Adrenal gland (tissue), 9 donors: ENCODE measurements at regions not wholly inside any gene's neighbourhood (a gene's known extent, or its start where the extent isn't known, plus 50 kb on each side); places are given as distances from the start of the nearest gene placed in this dataset.

ENCODE experiments used
- DNase-seq, 7 donors: peaks; one replicate each; pipeline ENCODE4 v3.0.0-alpha.2; 2019 to 2020
- H3K27ac ChIP-seq, 5 donors: fragments of 200-600 bp; sonication (generic) in 4 of 5; 1 replicate in 3 of 5; 2 replicates in 2 of 5; pipeline versions ENCODE4 v1.5.1 to v1.8.0; 2016 to 2020; ENCODE audit warnings: mild to moderate bottlenecking in 1 of 5
- H3K27me3 ChIP-seq: fragments of 200-600 bp; 2 replicates; pipeline ENCODE4 v1.8.0; 2021
- H3K36me3 ChIP-seq, 2 donors: fragments of 200-600 bp; replicated peaks in 1 of 2; 1 replicate in 1 of 2; 2 replicates in 1 of 2; pipeline versions ENCODE4 v1.5.1 to v1.8.0; 2018 to 2022
- H3K4me1 ChIP-seq, 2 donors: fragments of 200-600 bp; replicated peaks in 1 of 2; 1 replicate in 1 of 2; 2 replicates in 1 of 2; pipeline versions ENCODE4 v1.5.1 to v1.8.0; 2018 to 2021
- H3K4me3 ChIP-seq, 4 donors: fragments of 200-600 bp; sonication (generic) in 3 of 4; one replicate each; pipeline ENCODE4 v1.5.1; 2016 to 2018
- H3K9me3 ChIP-seq, 3 donors: fragments of 200-600 bp; sonication (generic) in 1 of 3; replicated peaks in 1 of 3; 1 replicate in 2 of 3; 2 replicates in 1 of 3; pipeline versions ENCODE4 v1.5.1 to v1.8.0; 2016 to 2021
- CTCF ChIP-seq, 6 experiments: fragments of 450-650 bp in 4 of 6; fragments of 200-600 bp in 2 of 6; sonication (generic) in 1 of 6; IDR thresholded peaks; 1 replicate in 5 of 6; 2 replicates in 1 of 6; pipeline versions ENCODE4 v1.5.1 to v1.8.0; 2016 to 2021; ENCODE audit warnings: antibody characterized with exemption in 6 of 6, mild to moderate bottlenecking in 2 of 6, moderate library complexity in 1 of 6
- POLR2A ChIP-seq, 2 donors: fragments of 450-650 bp; IDR thresholded peaks; one replicate each; pipeline ENCODE4 v1.6.1; 2017; ENCODE audit warnings: antibody characterized with exemption in 2 of 2, mild to moderate bottlenecking in 2 of 2, moderate library complexity in 1 of 2
- WGBS, 4 donors: extraction: QIAGEN DNeasy Blood & Tissue Kit in 2 of 4; methylation state at CpG; one replicate each; pipeline versions ENCODE4 v1.1.5 to v1.1.7; 2013 to 2017; 5-methylcytosine and 5-hydroxymethylcytosine counted together
- intact Hi-C, 2 donors: fragments of 100-400 bp; cut with DNase I; formaldehyde crosslinking; loops; one replicate each; pipeline versions ENCODE4 v1.14.1 to v1.15.0; 2022 to 2023
- donor health status: healthy with polysubstance abuse.
- donor health status: Bipolar disorder and iron deficiency.
- donor health status: DM: yes; HTN: yes; CAD: no.
- donor health status: DM: no; HTN: no; CAD: no.
- donor health status: DM: no; HTN: no; CAD: no.

DNA sequence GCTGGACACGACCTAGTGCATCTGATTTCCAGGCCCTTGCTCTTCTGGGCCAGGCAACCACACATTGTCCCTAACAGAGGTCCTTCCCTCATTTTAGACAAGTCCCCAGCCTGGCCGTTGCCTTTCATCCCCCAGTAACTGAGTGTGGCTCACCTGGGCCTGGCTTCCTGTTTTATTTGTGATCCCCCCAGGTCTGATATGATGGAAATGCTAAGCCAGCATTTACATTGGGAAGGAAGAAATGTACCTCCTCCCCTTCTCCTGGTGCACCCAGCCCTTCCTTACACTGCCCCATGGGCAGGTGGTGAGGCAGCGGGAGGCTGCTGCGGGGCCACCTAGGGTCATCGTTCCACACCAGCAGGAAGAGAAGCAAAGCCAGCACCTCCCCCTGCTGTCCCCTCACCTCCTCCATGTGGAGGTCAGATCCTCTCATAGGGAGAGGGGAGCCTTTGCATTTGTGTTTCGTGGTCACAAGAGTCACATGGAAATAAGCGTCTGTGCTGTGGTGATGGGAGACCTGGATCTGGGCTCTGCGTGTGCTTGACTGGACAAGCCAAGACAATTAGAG, 108.8 kb downstream of the GLRX3 start:
- intact Hi-C loops, result no loop called here
- Histone ChIP-seq H3K27me3 (no peaks in the 10 kb centered on the region), H3K4me1 (no peaks in the 10 kb centered on the region), H3K36me3 (no peaks in the 10 kb centered on the region), H3K9me3 (peaks cover 0 to under 1% (median 0%) of the 10 kb centered on the region in 3 donors), H3K27ac (no peak overlapping the region), H3K4me3 (no peak overlapping the region)
- peak in 1 of 7 donors; percentile 4 for DNase-seq
- 83 to 88% (median 86%) methylated on average over 8 of the region's 8 CpGs for WGBS, 4 donors
- TF ChIP-seq POLR2A (IDR thresholded peaks at IDR 0.05) (no peak), CTCF (IDR thresholded peaks at IDR 0.05) (no peak)

GRCh38 chr10:130246113-130246512, 109.9 kb downstream of the GLRX3 start:
- Histone ChIP-seq H3K27me3 (no peaks in the 10 kb centered on the region), H3K4me1 (no peaks in the 10 kb centered on the region), H3K4me3 (no peak overlapping the region), H3K36me3 (no peaks in the 10 kb centered on the region), H3K9me3 (no peaks in the 10 kb centered on the region), H3K27ac (no peak overlapping the region)
- TF ChIP-seq POLR2A (IDR thresholded peaks at IDR 0.05) (no peak), CTCF (IDR thresholded peaks at IDR 0.05) (no peak)
- DNase-seq, result peak in 1 of 7 donors; percentile 7
- 73 to 85% (median 80%) methylated on average over 4 of the region's 4 CpGs for WGBS, 4 donors
- intact Hi-C loops, result no loop called here

GRCh38 chr10:130250127-130250526, 113.9 kb downstream of the GLRX3 start:
- DNase-seq, result peak in 1 of 7 donors; percentile 10
- H3K4me1 ChIP-seq, result no peaks in the 10 kb centered on the region
- no peak overlapping the region for H3K27ac ChIP-seq
- TF ChIP-seq POLR2A (IDR thresholded peaks at IDR 0.05) (no peak), CTCF (IDR thresholded peaks at IDR 0.05) (no peak)
- no peak overlapping the region for H3K4me3 ChIP-seq
- no peaks in the 10 kb centered on the region for H3K27me3 ChIP-seq
- no peaks in the 10 kb centered on the region for H3K9me3 ChIP-seq
- H3K36me3 ChIP-seq, result no peaks in the 10 kb centered on the region
- intact Hi-C loops, result no loop called here
- WGBS, 4 donors, result 45 to 75% (median 68%) methylated on average over 3 of the region's 3 CpGs

- peak in 1 of 7 donors; percentile 25 for DNase-seq
- Histone ChIP-seq H3K27ac (no peak overlapping the region), H3K4me3 (no peak overlapping the region), H3K36me3 (no peaks in the 10 kb centered on the region), H3K9me3 (no peaks in the 10 kb centered on the region), H3K4me1 (no peaks in the 10 kb centered on the region), H3K27me3 (no peaks in the 10 kb centered on the region)
- WGBS, 4 donors, result 62 to 87% (median 66%) methylated on average over 3 to 4 of the region's 4 CpGs
- intact Hi-C loops, result no loop called here
- no peak for TF ChIP-seq POLR2A (IDR thresholded peaks at IDR 0.05)
- TF ChIP-seq CTCF (IDR thresholded peaks at IDR 0.05), result no peak
Observed at GRCh38 chr10:130251766-130252165, 115.6 kb downstream of the GLRX3 start.
